H1 (cell line): ENCODE measurements at regions not wholly inside any gene's neighbourhood (a gene's known extent, or its start where the extent isn't known, plus 50 kb on each side); places are given as distances from the start of the nearest gene placed in this dataset.

Experiments used
- BCL11A ChIP-seq, 2 experiments: IDR thresholded peaks; one replicate each; pipeline ENCODE4 v1.6.1; 2011; ENCODE audit warnings: low read depth in 2 of 2, low read length in 2 of 2, mild to moderate bottlenecking in 2 of 2
- CBX5 ChIP-seq: fragments of 300-800, 300-1000 bp; sonication (generic); IDR thresholded peaks from 2 replicates; pipeline ENCODE4 v1.7.1; 2016; ENCODE audit warnings: antibody characterized with exemption, low read length, low read depth
- CEBPB ChIP-seq: IDR thresholded peaks from 2 replicates; pipeline ENCODE4 v1.6.1; 2012; ENCODE audit warnings: low read depth, low read length
- CHD2 ChIP-seq: IDR thresholded peaks from 2 replicates; pipeline ENCODE4 v1.6.1; 2012; ENCODE audit warnings: low read length, improper control_type of control experiment
- CREB1 ChIP-seq: IDR thresholded peaks from 2 replicates; pipeline ENCODE4 v1.6.1; 2012; ENCODE audit warnings: inconsistent platforms
- HDAC6 ChIP-seq: IDR thresholded peaks from one replicate; pipeline ENCODE4 v1.7.1; 2012; ENCODE audit warnings: low read depth, mild to moderate bottlenecking, inconsistent platforms, low read length, moderate library complexity
- JUND ChIP-seq: IDR thresholded peaks from 2 replicates; pipeline ENCODE4 v1.6.1; 2011; ENCODE audit warnings: mild to moderate bottlenecking, improper control_type of control experiment, low read length
- KDM1A ChIP-seq: fragments of 200-600, 300-600 bp; sonication (generic); IDR thresholded peaks from 2 replicates; pipeline ENCODE4 v1.7.1; 2016; ENCODE audit warnings: mild to moderate bottlenecking, low read length, borderline replicate concordance
- KDM4A ChIP-seq: IDR thresholded peaks from one replicate; pipeline ENCODE4 v1.7.1; 2012; ENCODE audit warnings: low read depth, mild to moderate bottlenecking, moderate library complexity, low read length, inconsistent platforms; ENCODE audit not compliant: severe bottlenecking
- MAFK ChIP-seq: IDR thresholded peaks from 2 replicates; pipeline ENCODE4 v1.6.1; 2012; ENCODE audit warnings: low read depth, mild to moderate bottlenecking, improper control_type of control experiment, low read length
- RFX5 ChIP-seq: IDR thresholded peaks from 2 replicates; pipeline ENCODE4 v1.6.1; 2011; ENCODE audit warnings: low read depth, low read length, improper control_type of control experiment, borderline replicate concordance
- RNF2 ChIP-seq: fragments of 200-900, 300-1000 bp; sonication (generic); IDR thresholded peaks from 2 replicates; pipeline ENCODE4 v1.7.1; 2016; ENCODE audit warnings: borderline replicate concordance, low read depth, mild to moderate bottlenecking, antibody characterized with exemption, low read length; ENCODE audit not compliant: poor library complexity, severe bottlenecking; ENCODE audit errors: missing control alignments
- TAF7 ChIP-seq: optimal IDR thresholded peaks from 2 replicates; pipeline ENCODE3; 2011; ENCODE audit warnings: low read depth, mild to moderate bottlenecking, inconsistent platforms, low read length, moderate library complexity, borderline replicate concordance
- USF2 ChIP-seq: IDR thresholded peaks from 2 replicates; pipeline ENCODE4 v1.6.1; 2011; ENCODE audit warnings: low read length, improper control_type of control experiment
- YY1 ChIP-seq: IDR thresholded peaks from 2 replicates; pipeline ENCODE4 v1.6.1; 2011; ENCODE audit warnings: low read depth, mild to moderate bottlenecking, low read length

- no peak for TF ChIP-seq MAFK
- no peak for TF ChIP-seq BCL11A (IDR thresholded peaks at IDR 0.05; ENCODE audit: low read depth in 2 of 2, low read length in 2 of 2)
- TF ChIP-seq CBX5: no peak
- no peak for TF ChIP-seq HDAC6
- 0 out of 2 replicates have a peak, but pooled peaks have one; percentile 18 for TF ChIP-seq JUND
- TF ChIP-seq CHD2: no peak
- no peak for TF ChIP-seq USF2
- TF ChIP-seq CREB1: no peak
- no peak for TF ChIP-seq RNF2
- TF ChIP-seq KDM4A: no peak
- TF ChIP-seq YY1: no peak
- TF ChIP-seq RFX5: no peak
- no peak for TF ChIP-seq TAF7
- no peak for TF ChIP-seq KDM1A
- TF ChIP-seq CEBPB: 0 out of 2 replicates have a peak, but pooled peaks have one; percentile 33
Measured at GRCh38 chr1:194295685-194296084, 1109.3 kb upstream of the B3GALT2 start (continued).
